GM12878 (cell line): ENCODE measurements at regions not wholly inside any gene's neighbourhood (a gene's known extent, or its start where the extent isn't known, plus 50 kb on each side); places are given as distances from the start of the nearest gene placed in this dataset.

Source experiments
- CEBPB ChIP-seq, 2 experiments: fragments of 150-350 bp in 1 of 2; IDR thresholded peaks; 2 replicates each; pipeline ENCODE4 v1.6.1; 2012 to 2014; ENCODE audit warnings: low read depth in 2 of 2, low read length in 2 of 2, borderline replicate concordance in 1 of 2, inconsistent platforms in 1 of 2
- CREM ChIP-seq: IDR thresholded peaks from 2 replicates; pipeline ENCODE4 v1.6.1; 2014; ENCODE audit warnings: antibody characterized with exemption, low read depth
- EP300 ChIP-seq, 2 experiments: fragments of 150-350 bp in 1 of 2; IDR thresholded peaks; 2 replicates each; pipeline ENCODE4 v1.6.1; 2011 to 2012; ENCODE audit warnings: low read depth in 2 of 2, low read length in 2 of 2, borderline replicate concordance in 1 of 2, improper control_type of control experiment in 1 of 2, inconsistent platforms in 1 of 2; ENCODE audit not compliant: control insufficient read depth in 1 of 2
- FOXM1 ChIP-seq: IDR thresholded peaks from 2 replicates; pipeline ENCODE4 v1.6.1; 2012; ENCODE audit warnings: low read depth, mild to moderate bottlenecking, inconsistent platforms, low read length, moderate library complexity
- RFX5 ChIP-seq: IDR thresholded peaks from 2 replicates; pipeline ENCODE4 v1.6.1; 2011; ENCODE audit warnings: low read depth, low read length, improper control_type of control experiment
- SP1 ChIP-seq: IDR thresholded peaks from one replicate; pipeline ENCODE4 v1.6.1; 2011; ENCODE audit warnings: low read depth, low read length
- TAF1 ChIP-seq: IDR thresholded peaks from 2 replicates; pipeline ENCODE4 v1.6.1; 2011; ENCODE audit warnings: mild to moderate bottlenecking, low read depth, low read length, borderline replicate concordance
- TARDBP ChIP-seq: IDR thresholded peaks from 2 replicates; pipeline ENCODE4 v1.6.1; 2016; ENCODE audit warnings: borderline replicate concordance
- TF ChIP-seq, protein P1 (sequence below): IDR thresholded peaks from 2 replicates; pipeline ENCODE4 v1.6.1; 2011; ENCODE audit warnings: borderline replicate concordance, low read depth, mild to moderate bottlenecking, moderate library complexity, mixed read lengths, low read length; ENCODE audit not compliant: insufficient read depth; ENCODE audit errors: extremely low read length
- TF ChIP-seq, protein P2 (sequence below), 3 experiments: IDR thresholded peaks in 2 of 3; conservative IDR thresholded peaks in 1 of 3; 2 replicates each; pipeline ENCODE4 v1.5.1; 2011; ENCODE audit warnings: low read depth in 3 of 3, low read length in 3 of 3, mild to moderate bottlenecking in 3 of 3, control low read depth in 2 of 3, moderate library complexity in 2 of 3, inconsistent platforms in 1 of 3, mixed read lengths in 1 of 3; ENCODE audit not compliant: control insufficient read depth in 2 of 3, insufficient read depth in 1 of 3; ENCODE audit errors: extremely low read depth in 1 of 3

DNA sequence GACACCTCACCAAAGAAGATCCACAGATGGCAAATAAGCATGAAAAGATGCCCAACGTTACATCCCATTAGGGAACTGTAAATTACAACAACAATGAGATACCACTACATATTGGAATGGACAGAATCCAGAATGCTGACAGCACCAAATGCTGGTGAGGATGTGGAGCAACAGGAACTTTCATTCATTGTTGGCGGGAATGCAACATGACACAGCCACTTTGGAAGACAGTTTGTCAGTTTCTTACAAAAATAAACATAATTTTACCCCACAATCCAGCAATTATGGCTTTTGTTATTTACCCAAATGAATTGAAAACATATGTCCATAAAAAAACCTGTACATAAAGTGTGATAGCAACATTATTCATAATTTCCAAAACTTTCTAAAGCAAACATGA, 176.8 kb downstream of the C7orf25 start:
- TF ChIP-seq, protein P1, sequence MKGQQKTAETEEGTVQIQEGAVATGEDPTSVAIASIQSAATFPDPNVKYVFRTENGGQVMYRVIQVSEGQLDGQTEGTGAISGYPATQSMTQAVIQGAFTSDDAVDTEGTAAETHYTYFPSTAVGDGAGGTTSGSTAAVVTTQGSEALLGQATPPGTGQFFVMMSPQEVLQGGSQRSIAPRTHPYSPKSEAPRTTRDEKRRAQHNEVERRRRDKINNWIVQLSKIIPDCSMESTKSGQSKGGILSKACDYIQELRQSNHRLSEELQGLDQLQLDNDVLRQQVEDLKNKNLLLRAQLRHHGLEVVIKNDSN = no peak
- TF ChIP-seq TARDBP (no peak), FOXM1 (no peak), CREM (no peak), EP300 (IDR thresholded peaks at IDR 0.05; ENCODE audit: borderline replicate concordance in 1 of 2, control insufficient read depth in 1 of 2, low read depth in 2 of 2, low read length in 2 of 2) (no peak), TAF1 (no peak), RFX5 (no peak), CEBPB (IDR thresholded peaks at IDR 0.05; ENCODE audit: borderline replicate concordance in 1 of 2, low read depth in 2 of 2, low read length in 2 of 2) (no peak), SP1 (no peak)
- TF ChIP-seq, protein P2, sequence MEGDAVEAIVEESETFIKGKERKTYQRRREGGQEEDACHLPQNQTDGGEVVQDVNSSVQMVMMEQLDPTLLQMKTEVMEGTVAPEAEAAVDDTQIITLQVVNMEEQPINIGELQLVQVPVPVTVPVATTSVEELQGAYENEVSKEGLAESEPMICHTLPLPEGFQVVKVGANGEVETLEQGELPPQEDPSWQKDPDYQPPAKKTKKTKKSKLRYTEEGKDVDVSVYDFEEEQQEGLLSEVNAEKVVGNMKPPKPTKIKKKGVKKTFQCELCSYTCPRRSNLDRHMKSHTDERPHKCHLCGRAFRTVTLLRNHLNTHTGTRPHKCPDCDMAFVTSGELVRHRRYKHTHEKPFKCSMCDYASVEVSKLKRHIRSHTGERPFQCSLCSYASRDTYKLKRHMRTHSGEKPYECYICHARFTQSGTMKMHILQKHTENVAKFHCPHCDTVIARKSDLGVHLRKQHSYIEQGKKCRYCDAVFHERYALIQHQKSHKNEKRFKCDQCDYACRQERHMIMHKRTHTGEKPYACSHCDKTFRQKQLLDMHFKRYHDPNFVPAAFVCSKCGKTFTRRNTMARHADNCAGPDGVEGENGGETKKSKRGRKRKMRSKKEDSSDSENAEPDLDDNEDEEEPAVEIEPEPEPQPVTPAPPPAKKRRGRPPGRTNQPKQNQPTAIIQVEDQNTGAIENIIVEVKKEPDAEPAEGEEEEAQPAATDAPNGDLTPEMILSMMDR (IDR thresholded peaks at IDR 0.05 in 2 of 3, conservative IDR thresholded peaks at IDR 0.05 in 1 of 3; ENCODE audit: control insufficient read depth in 2 of 3, extremely low read depth in 1 of 3, insufficient read depth in 1 of 3, low read depth in 3 of 3, low read length in 3 of 3) = no peak
